B cell (primary cell): ENCODE measurements at regions not wholly inside any gene's neighbourhood (a gene's known extent, or its start where the extent isn't known, plus 50 kb on each side); places are given as distances from the start of the nearest gene placed in this dataset.

ENCODE experiments used
- EZH2 ChIP-seq: IDR thresholded peaks from 2 replicates; pipeline ENCODE4 v1.6.1; 2012; ENCODE audit warnings: borderline replicate concordance, low read depth, mild to moderate bottlenecking, moderate library complexity, low read length; ENCODE audit not compliant: insufficient read depth, poor library complexity, severe bottlenecking
- TF ChIP-seq, protein P1 (sequence below): fragments of 200-600 bp; IDR thresholded peaks from one replicate; pipeline ENCODE4 v1.8.0; 2022; ENCODE audit warnings: antibody characterized with exemption, mild to moderate bottlenecking

DNA sequence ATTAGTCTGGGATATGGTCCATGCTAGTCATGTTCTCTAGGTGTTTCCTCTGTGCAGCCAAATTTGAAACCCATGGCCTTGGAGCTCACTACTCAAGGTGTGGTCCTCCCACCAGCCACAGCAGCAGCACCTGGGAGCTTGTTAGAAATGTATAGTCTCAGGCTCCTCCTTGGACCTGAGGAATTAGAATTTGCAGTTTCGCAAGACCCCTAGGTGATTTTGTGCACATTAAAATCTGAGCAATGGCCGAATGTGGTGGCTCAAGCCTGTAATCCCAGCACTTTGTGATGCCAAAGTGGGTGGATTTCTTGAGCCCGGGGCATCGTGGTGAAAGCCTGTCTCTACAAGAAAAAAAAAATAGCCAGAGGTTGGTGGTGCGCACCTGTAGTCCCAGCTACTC lies 72.3 kb upstream of the NEK6 start:
- TF ChIP-seq, protein P1, sequence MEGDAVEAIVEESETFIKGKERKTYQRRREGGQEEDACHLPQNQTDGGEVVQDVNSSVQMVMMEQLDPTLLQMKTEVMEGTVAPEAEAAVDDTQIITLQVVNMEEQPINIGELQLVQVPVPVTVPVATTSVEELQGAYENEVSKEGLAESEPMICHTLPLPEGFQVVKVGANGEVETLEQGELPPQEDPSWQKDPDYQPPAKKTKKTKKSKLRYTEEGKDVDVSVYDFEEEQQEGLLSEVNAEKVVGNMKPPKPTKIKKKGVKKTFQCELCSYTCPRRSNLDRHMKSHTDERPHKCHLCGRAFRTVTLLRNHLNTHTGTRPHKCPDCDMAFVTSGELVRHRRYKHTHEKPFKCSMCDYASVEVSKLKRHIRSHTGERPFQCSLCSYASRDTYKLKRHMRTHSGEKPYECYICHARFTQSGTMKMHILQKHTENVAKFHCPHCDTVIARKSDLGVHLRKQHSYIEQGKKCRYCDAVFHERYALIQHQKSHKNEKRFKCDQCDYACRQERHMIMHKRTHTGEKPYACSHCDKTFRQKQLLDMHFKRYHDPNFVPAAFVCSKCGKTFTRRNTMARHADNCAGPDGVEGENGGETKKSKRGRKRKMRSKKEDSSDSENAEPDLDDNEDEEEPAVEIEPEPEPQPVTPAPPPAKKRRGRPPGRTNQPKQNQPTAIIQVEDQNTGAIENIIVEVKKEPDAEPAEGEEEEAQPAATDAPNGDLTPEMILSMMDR, result no peak
- TF ChIP-seq EZH2, result no peak
